ENCODE measurements at regions not wholly inside any gene's neighbourhood (a gene's known extent, or its start where the extent isn't known, plus 50 kb on each side); places are given as distances from the start of the nearest gene placed in this dataset.

DNA sequence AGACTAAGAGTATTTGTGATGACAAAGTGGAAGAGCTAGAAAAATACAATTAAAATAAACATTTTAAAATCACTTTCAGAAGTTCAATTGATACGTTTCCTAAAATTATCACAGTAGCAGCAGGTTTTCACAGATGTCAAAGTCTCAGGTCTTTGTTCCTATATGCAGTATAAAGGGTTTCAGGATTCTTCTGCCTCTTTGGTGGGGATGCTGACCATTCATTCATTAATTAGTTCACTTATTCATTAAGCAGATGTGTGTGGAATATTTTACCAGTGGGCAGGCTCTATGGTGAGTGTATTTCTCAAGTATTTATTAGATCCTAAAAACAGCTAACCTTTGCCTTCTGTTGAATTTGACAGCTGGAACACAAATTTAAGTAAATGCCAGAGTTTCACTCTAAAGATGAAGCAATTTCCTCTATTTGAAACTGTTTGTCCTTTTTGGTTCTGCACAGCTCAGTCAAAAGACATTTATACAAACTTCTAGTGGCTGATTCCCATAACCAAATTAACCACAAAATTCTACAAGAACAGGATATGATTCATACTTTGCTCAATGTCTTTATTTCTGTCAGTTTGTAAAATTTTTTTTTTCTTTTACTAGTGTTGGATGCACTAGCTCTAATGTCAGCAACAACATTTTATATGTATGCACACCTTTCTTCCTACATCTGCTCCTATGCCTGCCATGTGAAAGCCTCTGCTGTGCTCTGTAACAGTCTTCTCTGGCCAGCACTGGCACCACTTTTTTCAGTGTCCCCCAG lies 75.9 kb upstream of the PRR16 start:
- no peak overlapping the region for H3K4me3 ChIP-seq (ENCODE audit: low read depth, low read length)

GRCh38 chr5:120394259-120394658 lies 69.8 kb upstream of the PRR16 start:
- no peak for TF ChIP-seq CTCF (IDR thresholded peaks at IDR 0.05; ENCODE audit: insufficient read depth, low read length)
- no peak for DNase-seq (ENCODE audit: low read depth)
- no peak overlapping the region for H3K4me3 ChIP-seq (ENCODE audit: low read depth, low read length)

More for the DNA sequence above, 75.9 kb upstream of the PRR16 start:
- no peak for TF ChIP-seq CTCF (IDR thresholded peaks at IDR 0.05; ENCODE audit: insufficient read depth, low read length)
- peak; percentile 92 for DNase-seq (ENCODE audit: low read depth)

DNA sequence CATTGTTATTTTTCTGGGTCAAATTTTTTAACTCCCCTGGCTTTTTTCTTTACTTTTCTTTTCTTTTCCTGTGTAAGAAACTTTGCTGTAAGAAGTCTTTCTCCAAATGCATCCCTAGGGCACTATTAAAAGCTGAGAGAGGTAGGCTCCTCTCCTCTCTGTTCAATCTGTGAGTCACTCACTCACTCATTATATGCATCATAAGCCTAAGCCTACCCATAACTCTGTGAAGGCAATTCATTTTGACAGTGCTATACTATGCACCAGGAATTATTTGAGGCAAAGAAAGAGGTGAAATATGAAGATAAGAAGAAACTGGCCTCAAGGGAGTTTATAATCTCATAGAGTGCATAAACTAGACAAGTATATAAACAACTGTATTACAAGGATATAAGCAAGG lies 67.9 kb upstream of the PRR16 start:
- DNase-seq (ENCODE audit: low read depth), result peak; percentile 39
- TF ChIP-seq CTCF (IDR thresholded peaks at IDR 0.05; ENCODE audit: insufficient read depth, low read length), result no peak
- H3K4me3 ChIP-seq (ENCODE audit: low read depth, low read length), result no peak overlapping the region

DNA sequence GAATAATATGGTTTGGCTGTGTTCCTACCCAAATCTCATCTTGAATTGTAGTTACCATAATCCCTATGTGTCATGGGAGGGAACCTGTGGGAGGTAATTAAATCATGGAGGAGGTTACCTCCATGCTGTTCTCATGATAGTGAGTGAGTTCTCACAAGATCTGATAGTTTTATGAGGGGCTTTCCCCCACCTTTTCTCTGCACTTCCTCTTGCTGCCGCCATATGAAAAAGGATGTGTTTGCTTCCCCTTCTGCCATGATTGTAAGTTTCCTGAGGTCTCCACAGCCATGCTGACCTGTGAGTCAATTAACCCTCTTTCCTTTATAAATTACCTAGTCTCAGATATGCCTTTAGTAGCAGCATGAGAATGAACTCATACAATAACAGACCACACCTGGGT lies 63.7 kb upstream of the PRR16 start:
- no peak for DNase-seq (ENCODE audit: low read depth)
- no peak overlapping the region for H3K4me3 ChIP-seq (ENCODE audit: low read depth, low read length)
- TF ChIP-seq CTCF (IDR thresholded peaks at IDR 0.05; ENCODE audit: insufficient read depth, low read length), result no peak

- H3K4me3 ChIP-seq (ENCODE audit: low read depth, low read length), result no peak overlapping the region
- TF ChIP-seq CTCF (IDR thresholded peaks at IDR 0.05; ENCODE audit: insufficient read depth, low read length), result no peak
- DNase-seq (ENCODE audit: low read depth), result no peak
Observed at GRCh38 chr5:120402606-120403005, 61.5 kb upstream of the PRR16 start.

GRCh38 chr5:120405286-120405864 lies 58.7 kb upstream of the PRR16 start:
- H3K4me3 ChIP-seq (ENCODE audit: low read depth, low read length), result no peak overlapping the region
- DNase-seq (ENCODE audit: low read depth), result peak; percentile 77
- no peak for TF ChIP-seq CTCF (IDR thresholded peaks at IDR 0.05; ENCODE audit: insufficient read depth, low read length)

All from fibroblast of the aortic adventitia (primary cell).